ENCODE measurements at regions not wholly inside any gene's neighbourhood (a gene's known extent, or its start where the extent isn't known, plus 50 kb on each side); places are given as distances from the start of the nearest gene placed in this dataset.
A peak's percentile ranks its signal among the peaks of the same experiment; 100 is the strongest.

DNA sequence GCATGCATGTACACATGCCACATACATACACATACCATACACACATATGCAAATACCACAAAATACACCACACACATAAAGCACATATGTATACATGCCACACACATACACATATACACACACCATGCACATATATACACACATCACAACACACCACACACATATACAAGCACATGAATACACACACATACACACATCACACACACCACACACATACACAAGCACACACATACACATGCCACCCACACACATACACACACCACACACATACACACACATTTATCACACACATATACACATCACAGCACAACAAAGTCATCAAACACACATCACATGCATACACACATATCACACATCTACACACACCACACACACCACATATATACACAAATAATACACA, 1108.5 kb downstream of the GALC start:
- no peak for DNase-seq (ENCODE audit: insufficient read length, low spot score)
- TF ChIP-seq POLR2A (IDR thresholded peaks at IDR 0.05; ENCODE audit: low read depth, low read length) = no peak
- FAIRE-seq = no peak

DNA sequence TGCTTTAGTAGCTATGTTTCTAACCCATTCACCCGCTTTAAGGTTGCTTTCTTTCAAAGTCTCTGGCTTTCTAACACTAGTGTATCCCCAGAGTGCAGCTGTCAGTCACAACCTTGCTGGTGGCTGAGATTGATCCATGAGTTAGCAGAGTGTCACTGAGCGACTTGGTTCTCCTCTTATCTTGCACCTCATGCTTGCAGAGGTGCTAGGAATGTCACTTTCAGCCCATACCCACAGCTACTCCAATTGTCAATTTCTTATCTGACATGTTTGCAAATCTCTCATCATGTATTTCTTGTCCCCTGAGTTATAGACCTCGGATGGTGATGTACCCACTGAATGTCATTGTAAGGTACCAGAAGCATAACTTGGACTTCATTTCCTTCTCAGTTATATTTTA, 1110.2 kb downstream of the GALC start:
- no peak for TF ChIP-seq POLR2A (IDR thresholded peaks at IDR 0.05; ENCODE audit: low read depth, low read length)
- FAIRE-seq (no peak), DNase-seq (ENCODE audit: insufficient read length, low spot score) (no peak)

DNA sequence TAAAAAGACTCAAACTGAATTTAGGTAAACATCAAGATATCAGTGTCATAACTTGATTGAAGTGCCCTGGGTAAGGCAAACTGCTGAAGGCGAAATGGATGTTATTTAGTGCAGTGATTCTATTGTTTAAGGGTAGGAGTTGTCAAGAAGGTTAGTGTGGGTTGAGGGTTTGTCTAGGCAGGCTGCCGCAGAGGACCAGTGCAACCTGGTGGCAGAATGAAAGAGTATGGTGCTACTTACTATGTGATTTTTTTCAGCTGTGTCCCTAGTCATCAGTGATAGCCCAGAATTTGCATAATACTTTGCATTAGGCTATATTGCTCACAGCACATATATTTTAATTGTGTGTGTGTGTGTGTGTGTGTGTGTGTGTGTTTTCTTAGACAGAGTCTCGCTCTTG, 1127.0 kb downstream of the GALC start:
- TF ChIP-seq POLR2A (IDR thresholded peaks at IDR 0.05; ENCODE audit: low read depth, low read length) = no peak
- DNase-seq (ENCODE audit: insufficient read length, low spot score) (no peak), FAIRE-seq (no peak)

DNA sequence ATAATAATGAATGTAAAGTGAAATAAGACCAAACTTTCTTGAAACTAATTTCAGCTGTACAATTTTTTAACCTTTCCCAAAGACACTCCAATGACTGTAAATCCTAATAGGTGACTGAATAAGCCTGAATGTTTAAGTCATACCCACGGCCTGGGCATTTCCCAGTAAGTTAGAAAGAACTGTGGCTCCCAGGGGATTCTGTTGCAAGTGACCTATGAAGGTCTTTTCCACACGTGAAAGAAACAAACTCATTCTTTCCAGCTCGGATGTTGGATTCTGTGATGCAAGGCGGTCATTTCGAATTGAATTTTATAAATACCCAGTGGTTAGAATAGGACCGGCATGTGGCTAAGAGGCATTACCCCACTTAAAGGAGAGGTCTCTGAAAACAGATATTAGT, 1134.4 kb downstream of the GALC start:
- no peak for TF ChIP-seq POLR2A (IDR thresholded peaks at IDR 0.05; ENCODE audit: low read depth, low read length)
- DNase-seq (ENCODE audit: insufficient read length, low spot score) = no peak

DNA sequence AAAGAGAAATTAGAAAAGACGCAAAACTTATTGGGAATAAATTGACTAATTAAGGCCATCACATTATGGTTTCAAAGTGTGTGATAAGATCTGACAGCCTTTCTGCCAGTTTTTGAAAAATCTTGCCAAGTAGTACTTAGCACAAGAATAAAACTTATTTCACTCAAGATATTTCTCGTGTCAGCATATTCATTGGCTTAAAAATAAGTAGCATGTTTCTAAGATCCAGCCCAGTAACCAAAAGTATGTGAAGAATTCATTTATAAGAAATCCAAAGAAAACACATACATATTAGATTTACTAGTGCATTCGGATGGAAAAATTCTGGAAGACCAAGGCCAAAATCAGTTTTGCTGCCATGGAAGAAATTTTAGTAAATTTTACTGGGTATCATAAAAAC, 1135.0 kb downstream of the GALC start:
- TF ChIP-seq POLR2A (IDR thresholded peaks at IDR 0.05; ENCODE audit: low read depth, low read length) = no peak
- FAIRE-seq (no peak), DNase-seq (ENCODE audit: insufficient read length, low spot score) (no peak)

More for the DNA sequence above, 1134.4 kb downstream of the GALC start:
- no peak for FAIRE-seq

DNA sequence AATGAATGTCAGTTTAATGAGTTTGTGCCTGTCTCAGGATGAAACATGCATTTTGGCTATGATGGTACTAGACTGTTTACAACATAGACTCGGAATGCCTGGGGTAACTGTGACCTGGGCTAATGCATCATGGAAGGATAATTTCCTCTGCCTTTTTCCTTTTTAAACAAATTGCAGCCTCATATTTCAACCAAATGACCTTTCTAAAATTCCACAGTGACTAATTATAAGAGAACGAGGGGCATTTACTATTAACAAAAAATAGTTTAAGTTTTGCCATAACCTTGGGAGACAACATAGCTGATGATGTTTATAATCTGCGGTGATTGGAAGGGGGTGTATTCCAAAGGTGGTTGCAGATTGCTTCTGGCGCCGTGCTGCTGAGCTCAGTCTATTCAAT, 1140.5 kb downstream of the GALC start:
- DNase-seq (ENCODE audit: insufficient read length, low spot score) (no peak), FAIRE-seq (no peak)
- TF ChIP-seq POLR2A (IDR thresholded peaks at IDR 0.05; ENCODE audit: low read depth, low read length) = no peak

DNA sequence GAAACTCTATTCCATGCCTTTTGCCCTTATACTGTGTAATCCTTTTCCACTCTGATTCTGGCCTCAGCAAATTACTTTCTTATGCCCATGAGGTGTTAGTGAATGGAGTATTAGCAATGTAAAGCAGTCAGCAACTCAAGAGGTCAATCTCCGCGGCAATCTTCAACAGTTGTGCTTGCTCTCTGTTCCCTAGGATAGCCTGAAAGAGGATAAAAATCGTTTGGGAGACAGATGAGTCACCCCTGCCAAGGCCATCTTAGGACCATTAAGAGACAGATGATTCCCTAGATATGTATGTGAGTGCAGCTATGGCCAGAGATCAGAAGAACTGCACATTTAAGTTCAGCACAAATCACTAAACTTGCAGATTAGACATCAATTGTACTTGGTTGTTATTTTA, 1145.8 kb downstream of the GALC start:
- DNase-seq (ENCODE audit: insufficient read length, low spot score) = no peak
- no peak for FAIRE-seq
- TF ChIP-seq POLR2A (IDR thresholded peaks at IDR 0.05; ENCODE audit: low read depth, low read length) = no peak

DNA sequence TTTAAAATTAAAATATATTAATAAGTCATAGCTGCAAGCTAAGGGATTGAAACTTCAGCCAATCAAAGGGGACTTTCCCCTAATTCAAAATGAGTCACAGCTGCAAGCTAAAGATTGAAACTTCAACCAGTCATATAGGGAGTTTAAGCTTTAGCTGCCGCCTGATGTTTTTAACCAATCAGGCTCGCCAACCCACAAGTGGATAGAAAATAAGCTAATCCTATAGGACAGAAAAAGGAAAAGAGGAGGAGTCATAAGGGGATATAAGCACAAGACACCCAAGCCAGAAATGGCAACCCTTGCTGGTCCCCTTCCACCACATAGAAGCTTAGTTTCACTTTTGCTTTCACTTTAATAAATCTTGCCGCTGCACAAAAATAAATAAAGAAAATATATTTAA, 1154.6 kb downstream of the GALC start:
- DNase-seq (ENCODE audit: insufficient read length, low spot score) = no peak
- TF ChIP-seq POLR2A (IDR thresholded peaks at IDR 0.05; ENCODE audit: low read depth, low read length) = no peak
- no peak for FAIRE-seq

DNA sequence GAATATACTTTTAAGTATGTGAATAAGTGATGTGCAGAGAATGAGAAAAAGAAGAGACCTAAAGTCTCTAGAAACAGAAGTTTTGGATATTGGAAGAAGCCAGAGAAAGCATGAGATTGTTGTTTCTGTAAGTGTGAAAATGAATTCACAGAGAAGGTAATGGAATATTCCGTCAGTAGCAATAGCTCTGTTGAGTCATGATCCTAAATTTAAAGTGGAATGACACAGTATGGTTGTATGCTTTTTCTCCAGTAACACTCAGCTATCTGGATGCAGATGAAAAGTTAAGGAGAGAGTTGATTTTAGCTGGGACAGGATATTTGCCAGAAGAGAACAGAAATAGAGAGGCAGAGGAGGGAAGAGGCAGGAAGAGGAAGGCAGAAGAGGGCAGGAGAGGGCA, 1166.3 kb downstream of the GALC start:
- no peak for TF ChIP-seq POLR2A (IDR thresholded peaks at IDR 0.05; ENCODE audit: low read depth, low read length)
- no peak for FAIRE-seq
- DNase-seq (ENCODE audit: insufficient read length, low spot score) = no peak

DNA sequence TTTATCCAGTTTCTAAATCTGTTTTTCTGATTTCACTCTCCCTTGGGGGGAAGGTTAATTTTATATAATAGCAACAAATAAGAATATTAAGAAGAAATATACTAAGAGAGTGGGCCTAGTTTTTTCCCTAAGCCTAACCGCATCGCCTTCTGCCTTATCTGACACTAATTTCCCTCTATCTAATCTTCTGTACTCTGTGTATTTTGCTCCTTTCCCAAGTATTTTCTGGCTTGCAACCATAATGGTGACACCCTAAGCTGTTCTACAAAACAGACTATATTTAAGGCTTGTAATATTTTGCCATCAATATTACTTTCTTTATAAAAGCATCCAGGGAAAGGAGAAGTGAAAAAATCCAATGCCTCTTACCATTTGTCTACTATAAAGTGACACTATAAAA, 1168.8 kb downstream of the GALC start:
- TF ChIP-seq POLR2A (IDR thresholded peaks at IDR 0.05; ENCODE audit: low read depth, low read length) = no peak
- no peak for FAIRE-seq
- no peak for DNase-seq (ENCODE audit: insufficient read length, low spot score)

DNA sequence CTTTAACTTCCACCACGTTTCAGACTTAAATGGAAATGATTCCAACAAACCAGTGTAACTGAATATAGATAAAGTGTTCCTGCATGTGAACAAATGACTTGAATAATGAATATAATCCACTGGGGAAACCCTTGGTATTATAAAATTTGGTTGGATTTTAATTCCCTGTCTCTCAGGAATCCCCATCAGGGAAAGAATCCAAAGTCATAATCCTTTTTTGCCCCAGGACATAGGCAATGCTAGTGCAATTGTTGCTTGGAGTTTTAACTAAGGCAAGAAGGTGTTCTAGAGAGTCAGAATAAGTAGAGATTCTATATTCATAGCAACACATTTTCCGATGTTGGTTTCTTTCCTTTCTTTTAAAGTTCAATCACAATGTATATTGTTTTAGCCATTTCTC, 1169.4 kb downstream of the GALC start:
- DNase-seq (ENCODE audit: insufficient read length, low spot score) (no peak), FAIRE-seq (no peak)
- no peak for TF ChIP-seq POLR2A (IDR thresholded peaks at IDR 0.05; ENCODE audit: low read depth, low read length)

DNA sequence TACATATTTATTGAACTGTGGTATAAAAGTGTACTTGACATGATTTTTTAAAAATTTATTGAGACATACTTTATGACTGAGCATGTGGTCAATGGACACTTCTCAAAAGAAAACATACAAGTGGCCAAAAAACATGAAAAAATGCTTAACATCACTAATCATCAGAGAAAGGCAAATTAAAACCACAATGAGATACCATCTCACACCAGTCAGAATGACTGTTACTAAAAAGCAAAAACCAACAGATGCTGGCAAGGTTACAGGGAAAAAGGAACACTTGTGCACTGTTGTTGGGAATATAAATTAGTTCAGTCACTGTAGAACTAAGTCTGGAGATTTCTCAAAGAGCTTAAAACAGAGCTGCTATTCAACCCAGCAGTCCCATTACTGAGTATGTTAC, 1177.6 kb downstream of the GALC start:
- TF ChIP-seq POLR2A (IDR thresholded peaks at IDR 0.05; ENCODE audit: low read depth, low read length) = no peak
- FAIRE-seq (no peak), DNase-seq (ENCODE audit: insufficient read length, low spot score) (no peak)

DNA sequence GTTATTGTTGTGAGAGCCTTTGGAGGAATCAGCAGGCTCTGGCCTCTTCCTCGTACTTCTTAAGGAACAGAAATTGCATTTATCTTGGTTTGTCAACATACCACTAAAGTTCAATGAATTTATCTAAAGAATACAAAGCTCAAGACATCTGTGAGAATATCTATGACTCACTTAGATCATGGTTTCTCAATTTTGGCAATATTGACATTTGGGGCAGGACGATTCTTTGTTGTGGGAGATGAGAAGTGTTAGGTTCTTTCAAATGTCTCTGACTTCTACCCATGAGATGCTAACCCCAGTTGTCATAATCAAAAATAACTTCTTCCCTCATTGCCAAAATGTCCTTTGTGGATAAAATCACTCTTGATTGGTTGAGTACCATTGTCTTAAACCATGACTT, 1190.3 kb downstream of the GALC start:
- DNase-seq (ENCODE audit: insufficient read length, low spot score) (no peak), FAIRE-seq (no peak)
- TF ChIP-seq POLR2A (IDR thresholded peaks at IDR 0.05; ENCODE audit: low read depth, low read length) = no peak

DNA sequence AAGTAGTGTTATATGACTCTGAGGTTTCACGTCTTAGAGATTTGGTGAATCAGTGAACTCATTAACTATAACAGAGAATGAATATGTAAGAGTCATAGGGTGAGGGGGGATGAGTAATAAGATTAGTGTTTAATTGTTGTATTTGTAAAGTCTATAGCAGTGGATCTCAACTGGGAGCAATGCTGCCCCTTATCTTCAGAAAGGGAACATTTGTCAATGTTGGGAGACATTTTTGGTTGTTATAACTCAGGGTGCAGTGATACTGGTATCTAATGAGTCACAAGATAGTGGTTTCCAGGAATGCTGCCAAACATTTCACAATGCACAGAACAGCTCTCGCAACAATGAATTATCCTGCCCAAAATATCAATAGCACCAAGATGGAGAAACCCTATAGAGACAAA, 1193.7 kb downstream of the GALC start:
- DNase-seq (ENCODE audit: insufficient read length, low spot score) (no peak), FAIRE-seq (peak; percentile 62)
- no peak for TF ChIP-seq POLR2A (IDR thresholded peaks at IDR 0.05; ENCODE audit: low read depth, low read length)

DNA sequence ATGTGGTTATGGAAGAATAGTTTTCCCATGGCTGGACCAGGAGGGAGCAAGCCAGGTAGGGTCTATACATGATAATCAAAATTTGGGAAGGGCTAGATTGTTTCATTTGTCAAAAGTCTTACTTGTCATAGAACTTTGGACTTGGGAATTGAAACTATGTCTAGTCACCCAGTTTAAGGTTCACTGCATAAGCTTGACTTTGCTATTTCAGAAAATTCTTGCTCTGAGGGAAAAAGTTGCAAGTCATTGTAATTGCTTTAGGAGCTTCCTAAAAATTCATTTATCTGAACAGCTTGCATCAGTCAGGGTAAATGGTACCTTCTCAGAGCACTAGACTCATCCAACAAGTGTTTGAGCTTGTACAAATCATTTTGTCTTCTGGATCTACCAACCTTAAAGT, 1194.7 kb downstream of the GALC start:
- no peak for DNase-seq (ENCODE audit: insufficient read length, low spot score)
- FAIRE-seq = no peak
- no peak for TF ChIP-seq POLR2A (IDR thresholded peaks at IDR 0.05; ENCODE audit: low read depth, low read length)

DNA sequence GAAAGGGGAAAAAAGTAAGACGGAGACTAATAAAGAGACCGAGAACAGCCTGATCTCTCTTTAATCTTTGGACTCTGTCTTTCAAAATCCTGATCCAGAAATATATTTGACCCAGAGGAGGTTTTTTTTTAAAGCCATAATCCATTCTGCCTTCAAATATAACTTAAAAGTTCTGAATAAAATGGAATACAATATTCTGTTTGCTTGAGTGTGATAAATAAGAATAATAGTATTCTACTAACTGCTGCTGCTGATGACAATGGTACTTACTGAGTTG, 1196.0 kb downstream of the GALC start:
- no peak for FAIRE-seq
- no peak for DNase-seq (ENCODE audit: insufficient read length, low spot score)
- TF ChIP-seq POLR2A (IDR thresholded peaks at IDR 0.05; ENCODE audit: low read depth, low read length) = no peak
